Uterus (tissue), 2 donors: ENCODE measurements at regions not wholly inside any gene's neighbourhood (a gene's known extent, or its start where the extent isn't known, plus 50 kb on each side); places are given as distances from the start of the nearest gene placed in this dataset.

Experiments
- CTCF ChIP-seq, 4 experiments: fragments of 200-600 bp in 2 of 4; fragments of 450-650 bp in 2 of 4; sonication (generic) in 2 of 4; IDR thresholded peaks; one replicate each; pipeline ENCODE4 v1.5.1; 2016 to 2019; ENCODE audit warnings: antibody characterized with exemption in 4 of 4, mild to moderate bottlenecking in 2 of 4, moderate library complexity in 1 of 4
- POLR2A ChIP-seq, 2 donors: fragments of 450-650 bp; IDR thresholded peaks; one replicate each; pipeline ENCODE4 v1.6.1; 2016; ENCODE audit warnings: antibody characterized with exemption in 2 of 2, mild to moderate bottlenecking in 1 of 2, moderate library complexity in 1 of 2

- no peak for TF ChIP-seq CTCF (IDR thresholded peaks at IDR 0.05)
- TF ChIP-seq POLR2A (IDR thresholded peaks at IDR 0.05): no peak
These were observed 258.0 kb upstream of the EDNRA start for GRCh38 chr4:147222906-147223305.
